ENCODE measurements at regions not wholly inside any gene's neighbourhood (a gene's known extent, or its start where the extent isn't known, plus 50 kb on each side); places are given as distances from the start of the nearest gene placed in this dataset.

DNA sequence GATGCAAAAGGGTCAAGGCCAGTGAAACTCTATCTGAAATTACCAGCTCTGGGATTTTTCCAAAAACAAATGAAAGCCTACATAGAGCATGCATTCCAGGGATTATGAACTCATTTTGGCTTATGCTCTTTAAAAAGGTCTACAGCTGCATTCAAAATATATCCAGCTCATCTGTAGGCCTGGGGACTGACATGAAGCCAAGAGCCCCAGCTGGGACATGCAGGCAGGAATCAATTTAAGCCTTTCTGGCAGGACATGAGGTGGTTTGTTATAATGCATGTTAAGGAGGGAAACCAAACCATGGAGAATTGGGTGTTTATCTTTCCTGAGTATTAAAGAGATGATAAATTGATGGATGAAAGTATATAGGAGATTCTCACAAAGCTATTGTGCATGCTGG, 164.5 kb downstream of the RBM43 start:
- H3K27me3 Mint-ChIP-seq (ENCODE audit: low read depth), result no peaks in the 10 kb centered on the region; the same call in 1 of the 2 replicates
- H3K9ac ChIP-seq (ENCODE audit: extremely low read depth, insufficient read length, low read length), result no peak overlapping the region
- no peak overlapping the region for H3K14ac ChIP-seq (ENCODE audit: insufficient read depth, low read length)
- H3K79me2 ChIP-seq (ENCODE audit: insufficient read depth, low read length), result no peaks in the 10 kb centered on the region
- H3K4ac ChIP-seq (ENCODE audit: low read depth, low read length), result no peak overlapping the region
- no peak overlapping the region for H3K18ac ChIP-seq (ENCODE audit: insufficient read length, low read depth, low read length)
- H2BK20ac ChIP-seq (ENCODE audit: low read depth, low read length, poor library complexity, severe bottlenecking), result no peak overlapping the region
- H3T11ph ChIP-seq (ENCODE audit: low read length), result no peak overlapping the region
- no peak overlapping the region for H2BK12ac ChIP-seq (ENCODE audit: insufficient read length, low read depth, low read length)
- H3K9me3 ChIP-seq (ENCODE audit: control insufficient read depth, low read depth, low read length), result no peaks in the 10 kb centered on the region
- no peaks in the 10 kb centered on the region for H3K4me1 ChIP-seq (ENCODE audit: insufficient read depth, low read length)
- H2AK5ac ChIP-seq (ENCODE audit: insufficient read length, low read length), result no peak overlapping the region
- H4K8ac ChIP-seq (replicated peaks; ENCODE audit: insufficient read length, low read depth, low read length), result no peak overlapping the region
- no peak overlapping the region for H3K4me3 Mint-ChIP-seq
- H3K56ac ChIP-seq (ENCODE audit: insufficient read length, low read depth, low read length), result no peak overlapping the region
- no peaks in the 10 kb centered on the region for H3K23me2 ChIP-seq (ENCODE audit: insufficient read length, low read depth, low read length, poor library complexity, severe bottlenecking)
- H3K27ac ChIP-seq (ENCODE audit: insufficient read length, low read depth, low read length), result no peak overlapping the region
- no peak overlapping the region for H3K4me2 ChIP-seq (ENCODE audit: insufficient read depth, insufficient read length, low read length)
- H3K27ac Mint-ChIP-seq, result no peak overlapping the region
- H2BK5ac ChIP-seq (ENCODE audit: insufficient read length, low read length), result no peak overlapping the region
- no peaks in the 10 kb centered on the region for H4K20me1 ChIP-seq (ENCODE audit: control insufficient read depth, insufficient read depth, insufficient read length)
- H3K4me1 Mint-ChIP-seq, result 0 out of 4 replicates have a peak, but pooled peaks cover 0 to 2% of the 10 kb centered on the region in 2 experiments
- H3K27me3 ChIP-seq (ENCODE audit: insufficient read depth, low read length), result no peaks in the 10 kb centered on the region
- H2BK15ac ChIP-seq (ENCODE audit: low read depth, low read length), result no peak overlapping the region
- no peak for DNase-seq
- H2AFZ ChIP-seq (ENCODE audit: low read length), result no peak overlapping the region
- no peak overlapping the region for H4K91ac ChIP-seq (ENCODE audit: insufficient read length, low read depth, low read length)
- no peak overlapping the region for H3K23ac ChIP-seq (ENCODE audit: insufficient read length, low read depth, low read length)
- H3K36me3 Mint-ChIP-seq (ENCODE audit: insufficient read depth in 1 of 3, low read depth in 3 of 3), result peaks cover 0 to 2% (median 0%) of the 10 kb centered on the region in 3 experiments; a peak in 2 of 7 replicates
- H4K5ac ChIP-seq (ENCODE audit: insufficient read length, low read depth, low read length), result no peak overlapping the region
- TF ChIP-seq CTCF (conservative IDR thresholded peaks at IDR 0.05), result no peak
- H3K9me3 Mint-ChIP-seq, result 0 out of 5 replicates have a peak, but pooled peaks cover 0 to 2% of the 10 kb centered on the region in 2 experiments
- no peak overlapping the region for H2BK120ac ChIP-seq (ENCODE audit: low read depth, low read length, poor library complexity, severe bottlenecking)
- H3K79me1 ChIP-seq (ENCODE audit: insufficient read depth, low read depth, low read length, poor library complexity, severe bottlenecking), result no peaks in the 10 kb centered on the region

All from H9 (cell line).